SJCRH30 (cell line): ENCODE measurements at regions not wholly inside any gene's neighbourhood (a gene's known extent, or its start where the extent isn't known, plus 50 kb on each side); places are given as distances from the start of the nearest gene placed in this dataset.

Experiments used
- DNase-seq, 2 experiments: peaks; one replicate each; pipeline ENCODE4 v3.0.0-alpha.2; 2015 to 2020
- H3K27ac ChIP-seq: fragments of 250-450 bp; sonication (Bioruptor Pico); 2 replicates; pipeline ENCODE4 v1.5.1; 2020; ENCODE audit warnings: mild to moderate bottlenecking, moderate library complexity
- H3K27me3 ChIP-seq: fragments of 250-450 bp; sonication (Bioruptor Pico); 2 replicates; pipeline ENCODE4 v1.5.1; 2020; ENCODE audit warnings: mild to moderate bottlenecking, moderate library complexity
- H3K36me3 ChIP-seq: fragments of 250-450 bp; sonication (Bioruptor Pico); 2 replicates; pipeline ENCODE4 v1.5.1; 2020; ENCODE audit warnings: mild to moderate bottlenecking, moderate library complexity
- H3K4me1 ChIP-seq: fragments of 250-450 bp; sonication (Bioruptor Pico); 2 replicates; pipeline ENCODE4 v1.5.1; 2020; ENCODE audit warnings: mild to moderate bottlenecking, moderate library complexity
- H3K4me3 ChIP-seq: fragments of 250-450 bp; sonication (Bioruptor Pico); 2 replicates; pipeline ENCODE4 v1.5.1; 2020; ENCODE audit warnings: mild to moderate bottlenecking, moderate library complexity
- H3K9me3 ChIP-seq: fragments of 250-450 bp; sonication (Bioruptor Pico); replicated peaks from 2 replicates; pipeline ENCODE4 v1.5.1; 2020; ENCODE audit warnings: mild to moderate bottlenecking, moderate library complexity

DNA sequence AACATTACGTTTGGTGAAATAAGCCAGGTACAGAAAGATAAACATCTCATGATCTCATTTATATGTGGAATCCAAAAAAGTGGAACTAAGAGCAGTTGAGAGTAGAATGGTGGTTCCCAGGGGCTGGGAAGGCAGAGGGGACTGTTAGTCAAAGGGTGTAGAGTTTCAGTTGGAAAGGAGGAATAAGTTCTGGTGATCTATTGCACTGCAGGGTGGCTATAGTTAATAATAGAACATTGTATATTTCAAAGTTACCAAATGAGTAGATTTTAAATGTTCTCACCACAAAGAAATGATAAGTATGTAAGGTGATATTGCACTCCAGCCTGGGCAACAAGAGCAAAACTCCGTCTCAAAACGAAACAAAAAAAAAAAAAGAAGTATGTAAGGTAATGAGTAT is 260.1 kb upstream of the RAB6C start:
- no peak overlapping the region for H3K4me3 ChIP-seq
- no peaks in the 10 kb centered on the region for H3K36me3 ChIP-seq
- H3K27me3 ChIP-seq: peaks cover 6% of the 10 kb centered on the region; the same call in 1 of the 2 replicates
- no peak for DNase-seq
- no peak overlapping the region for H3K27ac ChIP-seq
- no peaks in the 10 kb centered on the region for H3K4me1 ChIP-seq
- no peaks in the 10 kb centered on the region for H3K9me3 ChIP-seq

DNA sequence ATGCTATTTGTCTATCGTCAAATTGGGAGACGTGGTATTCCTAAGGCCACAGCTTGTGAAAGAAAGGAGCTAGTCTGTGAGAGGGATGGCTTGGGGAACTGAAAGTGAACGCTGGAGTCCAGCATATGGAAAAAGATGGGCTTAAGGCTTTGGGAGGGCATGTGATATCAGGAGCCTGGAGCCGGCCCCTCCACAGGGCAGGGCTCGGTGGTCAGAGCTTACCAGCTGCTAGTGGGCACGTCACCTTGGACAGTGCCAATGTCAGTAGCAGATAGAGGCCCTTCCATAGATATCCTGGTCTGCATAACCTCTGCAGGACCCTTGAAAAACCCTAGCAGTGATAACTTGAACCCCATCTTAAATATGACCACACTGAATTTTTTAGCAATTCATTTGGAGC is 259.1 kb upstream of the RAB6C start:
- H3K36me3 ChIP-seq: no peaks in the 10 kb centered on the region
- peaks cover 6% of the 10 kb centered on the region; the same call in 1 of the 2 replicates for H3K27me3 ChIP-seq
- H3K9me3 ChIP-seq: no peaks in the 10 kb centered on the region
- H3K4me1 ChIP-seq: no peaks in the 10 kb centered on the region
- H3K27ac ChIP-seq: no peak overlapping the region
- no peak for DNase-seq
- H3K4me3 ChIP-seq: no peak overlapping the region

DNA sequence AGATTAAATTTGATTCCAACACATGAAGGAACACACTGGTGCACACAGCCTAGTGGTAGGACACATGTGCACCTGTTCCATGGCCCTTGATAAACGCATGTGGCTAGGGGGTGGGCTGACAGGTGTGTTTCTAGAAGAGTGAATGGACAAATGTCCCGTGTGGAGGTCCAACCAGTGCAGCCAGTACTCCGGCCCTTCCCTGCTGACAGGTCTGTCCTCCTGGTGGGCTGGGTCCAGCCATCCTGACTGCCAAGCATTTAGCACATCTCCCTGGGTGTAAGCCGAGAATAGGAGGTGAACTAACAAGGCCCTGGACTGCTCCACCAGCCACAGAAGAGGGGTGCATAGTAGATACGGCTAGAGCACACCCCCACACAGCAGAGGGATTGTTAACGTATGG is 258.7 kb upstream of the RAB6C start:
- H3K4me1 ChIP-seq: no peaks in the 10 kb centered on the region
- no peaks in the 10 kb centered on the region for H3K9me3 ChIP-seq
- peaks cover 4% of the 10 kb centered on the region; the same call in 1 of the 2 replicates for H3K27me3 ChIP-seq
- no peak overlapping the region for H3K27ac ChIP-seq
- no peak for DNase-seq
- H3K4me3 ChIP-seq: no peak overlapping the region
- H3K36me3 ChIP-seq: no peaks in the 10 kb centered on the region

DNA sequence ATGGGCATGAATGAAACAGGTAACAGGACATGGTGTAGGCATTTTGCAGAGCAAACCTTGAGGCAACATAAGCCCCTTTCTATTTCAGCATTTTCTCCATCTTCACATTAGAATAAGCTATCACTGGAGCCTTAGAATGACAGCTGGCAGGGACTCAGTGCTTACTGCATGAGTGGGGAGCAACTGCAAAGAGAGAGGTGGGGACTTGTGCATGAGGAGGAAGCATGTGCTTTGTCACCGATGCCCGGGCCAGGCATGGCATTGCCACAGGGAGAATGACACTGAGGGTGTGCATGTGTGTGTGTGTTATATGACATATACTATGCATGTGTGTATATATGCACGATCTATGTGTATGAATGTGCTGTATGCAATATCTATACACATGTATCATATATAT is 258.2 kb upstream of the RAB6C start:
- 0 out of 2 replicates have a peak, but pooled peaks cover 3% of the 10 kb centered on the region for H3K27me3 ChIP-seq
- no peak overlapping the region for H3K4me3 ChIP-seq
- no peaks in the 10 kb centered on the region for H3K9me3 ChIP-seq
- no peaks in the 10 kb centered on the region for H3K36me3 ChIP-seq
- no peaks in the 10 kb centered on the region for H3K4me1 ChIP-seq
- DNase-seq: no peak
- H3K27ac ChIP-seq: no peak overlapping the region

DNA sequence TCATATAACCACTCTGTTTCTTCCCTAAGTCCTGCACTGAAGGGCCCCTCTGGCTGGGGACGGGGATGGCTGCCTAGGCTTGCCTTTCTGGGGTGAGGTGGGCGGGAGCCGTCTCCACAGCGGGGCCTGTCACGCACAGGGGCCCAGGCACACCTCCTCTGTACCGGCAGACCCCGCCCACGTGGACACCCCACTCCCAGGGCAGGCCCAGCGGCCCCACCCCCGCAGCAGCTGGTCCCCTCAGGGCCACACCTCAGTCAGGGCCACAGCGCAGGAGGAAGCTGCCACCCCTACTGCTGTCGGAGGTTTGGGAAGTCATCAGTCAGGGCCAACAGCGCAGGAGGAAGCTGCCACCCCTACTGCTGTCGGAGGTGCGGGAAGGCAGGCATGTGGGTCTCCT is 257.6 kb upstream of the RAB6C start:
- Histone ChIP-seq H3K9me3 (no peaks in the 10 kb centered on the region), H3K36me3 (no peaks in the 10 kb centered on the region), H3K4me1 (no peaks in the 10 kb centered on the region), H3K4me3 (no peak overlapping the region), H3K27ac (no peak overlapping the region), H3K27me3 (0 out of 2 replicates have a peak, but pooled peaks cover 3% of the 10 kb centered on the region)
- no peak for DNase-seq

DNA sequence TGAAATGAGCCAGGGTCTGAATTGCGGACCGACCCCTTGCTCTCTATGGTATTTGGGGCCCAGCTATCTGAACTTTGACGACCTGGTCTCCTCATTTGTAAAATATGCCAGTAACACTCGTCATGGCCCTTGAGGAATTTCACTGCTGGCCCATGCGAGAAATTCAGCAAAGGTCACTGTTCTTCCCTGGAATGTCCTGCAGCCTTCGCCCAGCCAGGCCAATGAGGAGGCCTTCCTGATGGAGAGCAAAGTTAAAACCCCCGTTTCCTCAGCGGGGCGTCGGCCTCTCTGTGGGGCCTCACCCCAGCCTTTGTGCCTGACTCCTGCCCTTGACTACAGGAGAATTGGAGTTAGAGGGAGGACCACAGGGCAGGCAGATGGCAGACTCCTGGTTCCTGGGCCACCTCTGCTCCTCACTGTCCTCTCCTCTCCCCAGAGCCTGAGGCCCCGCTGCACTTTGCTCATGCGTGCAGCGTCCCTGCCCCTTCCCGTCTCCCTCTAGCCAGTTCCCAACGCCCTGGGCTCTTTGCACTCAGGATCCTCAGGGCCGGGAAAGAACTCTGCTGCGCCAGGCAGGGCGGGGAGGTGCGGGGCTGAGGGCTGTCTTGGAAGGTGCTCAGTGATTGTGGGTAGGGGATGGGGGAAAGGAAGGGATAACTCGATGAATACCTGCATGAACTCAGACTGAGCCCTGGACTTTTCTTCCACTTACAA is 257.0 kb upstream of the RAB6C start:
- no peak for DNase-seq

DNA sequence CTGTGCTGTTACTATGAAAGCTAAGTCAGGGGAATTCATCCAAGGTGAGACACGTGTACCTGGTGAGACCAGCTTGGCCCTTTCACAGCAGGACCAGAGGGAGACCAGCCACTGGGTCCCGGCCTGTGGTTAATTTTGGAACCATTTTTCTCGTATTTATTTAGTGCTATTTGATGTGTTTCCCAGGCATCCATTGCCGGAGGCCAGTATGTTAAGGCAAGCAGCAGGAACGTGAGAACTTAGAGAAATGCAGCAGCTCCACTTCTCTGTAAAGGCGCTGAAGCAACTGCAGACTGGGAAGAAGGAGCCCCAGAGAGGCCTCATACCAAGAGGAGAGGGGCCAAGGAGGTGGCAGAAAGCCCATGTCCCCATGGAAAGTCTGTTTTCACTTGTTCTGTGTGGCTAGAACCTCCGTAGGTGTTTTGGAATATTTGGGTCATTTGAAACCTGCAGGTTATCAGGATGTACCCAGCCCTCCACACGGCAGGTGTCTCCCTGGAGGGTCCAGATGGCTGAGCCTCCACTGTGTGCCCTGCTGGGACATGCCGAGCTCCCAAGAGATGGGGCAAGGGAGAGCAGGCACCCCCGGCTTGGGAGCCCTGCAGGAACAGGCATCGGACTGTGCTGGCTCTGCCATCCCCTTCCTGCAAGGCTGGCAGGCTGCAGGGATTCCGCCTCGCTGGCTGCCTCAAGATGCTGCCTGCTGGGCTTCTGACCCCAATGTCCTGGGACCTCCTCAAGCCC is 256.0 kb upstream of the RAB6C start:
- Histone ChIP-seq H3K36me3 (no peaks in the 10 kb centered on the region), H3K27ac (no peak overlapping the region)
- no peak for DNase-seq

More for the DNA sequence above, 257.0 kb upstream of the RAB6C start:
- Histone ChIP-seq H3K4me3 (no peak overlapping the region), H3K27me3 (0 out of 2 replicates have a peak, but pooled peaks cover 3% of the 10 kb centered on the region), H3K9me3 (no peaks in the 10 kb centered on the region), H3K36me3 (no peaks in the 10 kb centered on the region), H3K4me1 (no peaks in the 10 kb centered on the region), H3K27ac (no peak overlapping the region)

DNA sequence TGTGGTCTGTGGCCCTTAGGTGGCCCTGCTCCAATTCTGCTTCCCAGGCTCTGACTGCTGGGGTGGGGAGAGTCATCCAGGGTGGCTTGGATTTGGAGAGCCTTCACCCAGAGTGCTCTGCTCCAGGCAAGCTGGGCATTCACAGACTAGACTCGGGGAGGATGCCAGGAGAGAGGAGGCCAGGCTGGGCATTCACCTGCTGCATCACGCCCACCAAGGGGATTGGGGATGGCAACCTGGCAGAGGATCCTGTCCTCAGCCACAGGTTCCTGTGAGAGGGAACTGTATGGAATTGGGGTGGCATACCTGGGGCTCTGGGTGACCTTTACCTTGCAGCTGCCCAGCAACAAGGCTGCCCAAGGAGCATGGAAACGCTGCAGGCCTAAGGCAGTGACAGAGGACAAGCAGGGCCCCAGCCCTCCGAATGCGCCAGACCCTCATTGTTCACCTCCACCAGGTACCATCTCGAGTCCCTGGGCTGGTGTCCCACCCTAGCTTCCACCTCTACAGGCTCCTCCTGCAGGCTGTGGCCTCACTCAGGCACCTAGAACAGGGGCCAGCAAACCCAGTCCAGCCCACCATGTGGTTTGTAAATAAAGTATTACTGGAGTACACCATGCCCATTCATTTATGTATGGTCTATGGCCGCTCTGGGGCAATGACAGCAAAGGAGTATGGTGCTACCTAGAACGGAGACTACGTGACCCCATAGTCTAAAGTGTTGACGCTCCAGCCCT is 255.3 kb upstream of the RAB6C start:
- no peak overlapping the region for H3K4me3 ChIP-seq
- H3K27ac ChIP-seq: no peak overlapping the region
- DNase-seq: no peak
- H3K27me3 ChIP-seq: 0 out of 2 replicates have a peak, but pooled peaks cover 3% of the 10 kb centered on the region
- no peaks in the 10 kb centered on the region for H3K9me3 ChIP-seq
- H3K36me3 ChIP-seq: no peaks in the 10 kb centered on the region
- no peaks in the 10 kb centered on the region for H3K4me1 ChIP-seq

More for the DNA sequence above, 256.0 kb upstream of the RAB6C start:
- Histone ChIP-seq H3K4me3 (no peak overlapping the region), H3K27me3 (0 out of 2 replicates have a peak, but pooled peaks cover 3% of the 10 kb centered on the region), H3K9me3 (no peaks in the 10 kb centered on the region), H3K4me1 (no peaks in the 10 kb centered on the region)

DNA sequence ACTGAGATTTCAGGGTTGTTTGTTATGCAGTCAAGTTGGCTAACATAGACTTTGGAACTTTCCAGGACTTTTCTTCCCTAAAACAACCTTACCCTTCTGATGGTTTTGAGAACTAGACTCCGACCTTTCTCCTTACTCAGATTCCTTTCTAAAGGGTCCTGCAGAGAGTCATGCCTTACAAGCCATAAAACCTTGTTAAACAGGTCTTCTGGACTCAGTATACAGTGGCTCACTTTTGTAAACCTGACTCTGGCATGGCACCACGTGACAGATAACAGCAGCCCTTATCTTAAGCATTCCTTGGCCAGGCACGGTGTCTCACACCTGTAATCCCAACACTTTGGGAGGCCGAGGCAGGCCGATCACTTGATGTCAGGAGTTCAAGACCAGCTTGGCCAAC is 253.2 kb upstream of the RAB6C start:
- H3K36me3 ChIP-seq: no peaks in the 10 kb centered on the region

DNA sequence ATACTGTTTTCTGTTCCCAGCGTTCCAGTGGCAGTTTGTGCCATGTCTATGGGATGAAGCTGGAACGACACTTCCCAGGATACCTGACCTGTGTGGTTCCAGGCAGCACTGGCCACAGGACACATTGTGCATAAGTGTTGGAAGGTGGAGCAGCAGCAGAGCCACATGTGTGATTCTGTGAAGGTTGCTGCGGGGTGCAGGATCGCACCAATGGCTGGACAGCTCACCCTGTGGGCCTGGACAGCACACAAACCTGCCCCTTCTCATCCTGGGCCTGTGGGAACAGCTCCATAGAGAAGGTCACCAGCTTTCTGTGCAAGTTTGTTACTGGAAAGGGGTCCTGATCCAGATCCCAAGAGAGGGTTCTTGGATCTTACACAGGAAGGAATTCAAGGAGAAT is 252.2 kb upstream of the RAB6C start:
- H3K27me3 ChIP-seq: 0 out of 2 replicates have a peak, but pooled peaks cover 3% of the 10 kb centered on the region
- H3K4me1 ChIP-seq: no peaks in the 10 kb centered on the region
- H3K9me3 ChIP-seq: no peaks in the 10 kb centered on the region
- H3K36me3 ChIP-seq: no peaks in the 10 kb centered on the region
- no peak overlapping the region for H3K27ac ChIP-seq
- no peak overlapping the region for H3K4me3 ChIP-seq
- DNase-seq: no peak

More for the DNA sequence above, 253.2 kb upstream of the RAB6C start:
- 0 out of 2 replicates have a peak, but pooled peaks cover 3% of the 10 kb centered on the region for H3K27me3 ChIP-seq
- no peak overlapping the region for H3K27ac ChIP-seq
- no peaks in the 10 kb centered on the region for H3K4me1 ChIP-seq
- no peaks in the 10 kb centered on the region for H3K9me3 ChIP-seq
- no peak for DNase-seq
- no peak overlapping the region for H3K4me3 ChIP-seq

DNA sequence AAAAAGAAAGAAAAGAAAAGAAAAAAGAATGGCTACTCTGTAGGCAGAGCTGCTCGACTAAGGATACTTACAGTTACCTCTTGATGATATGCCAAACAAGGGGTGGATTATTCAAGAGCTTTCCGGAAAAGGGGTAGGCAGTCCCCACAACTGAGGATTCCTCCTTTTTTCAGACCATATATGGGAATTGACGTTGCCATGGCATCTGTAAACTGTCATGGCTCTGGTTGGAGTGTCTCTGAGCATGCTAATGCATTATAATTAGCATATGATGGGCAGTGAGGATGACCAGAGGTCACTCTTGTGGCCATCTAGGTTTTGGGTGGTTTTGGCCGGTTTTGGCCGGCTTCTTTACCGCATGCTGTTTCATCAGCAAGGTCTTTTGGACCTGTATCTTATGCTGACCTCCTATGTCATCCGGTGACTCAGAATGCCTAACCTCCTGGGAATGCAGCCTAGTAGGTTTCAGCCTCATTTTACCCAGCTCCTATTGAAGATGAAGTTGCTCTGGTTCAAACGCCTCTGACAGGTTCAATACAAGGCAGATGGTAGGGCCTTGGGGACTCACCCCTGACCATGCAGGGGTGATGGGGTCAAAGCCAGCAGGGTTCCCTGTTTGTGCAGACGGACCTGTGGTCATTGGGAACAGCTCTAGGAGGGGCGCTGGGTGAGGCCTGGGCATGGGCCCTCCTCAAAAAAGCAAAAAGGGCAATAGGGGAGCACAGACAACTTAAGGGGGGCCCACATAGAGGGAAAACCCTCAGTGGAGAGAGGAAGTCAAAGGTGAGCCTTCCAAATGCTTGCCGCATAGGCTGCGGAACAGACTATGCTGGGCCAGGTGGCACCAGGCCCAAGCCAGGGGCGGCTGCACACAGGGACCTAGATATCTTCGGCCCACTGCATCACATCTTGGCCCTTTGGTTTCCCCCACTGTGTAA is 251.2 kb upstream of the RAB6C start:
- no peak for DNase-seq
- Histone ChIP-seq H3K27me3 (0 out of 2 replicates have a peak, but pooled peaks cover 2% of the 10 kb centered on the region), H3K9me3 (no peaks in the 10 kb centered on the region), H3K4me1 (no peaks in the 10 kb centered on the region), H3K27ac (no peak overlapping the region), H3K4me3 (no peak overlapping the region), H3K36me3 (no peaks in the 10 kb centered on the region)

DNA sequence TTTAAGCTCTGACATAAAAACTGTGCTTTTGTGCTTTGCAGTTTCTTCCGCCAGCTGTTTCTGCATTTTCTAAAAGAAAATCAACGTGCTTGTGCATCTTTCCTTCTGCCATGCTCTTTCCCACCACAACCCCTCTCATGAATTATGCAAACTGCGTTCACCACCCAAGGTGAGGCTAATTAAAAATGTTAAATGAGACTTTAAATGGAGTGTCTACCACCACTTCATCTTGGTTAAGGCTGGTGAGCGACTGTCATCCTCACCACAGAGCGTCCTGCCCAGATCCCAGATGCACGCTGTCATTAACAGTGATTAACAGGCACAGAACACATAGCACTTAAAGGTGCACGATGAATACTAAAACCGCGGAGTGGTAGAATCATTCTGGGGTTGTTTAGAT is 250.5 kb upstream of the RAB6C start:
- Histone ChIP-seq H3K4me3 (no peak overlapping the region), H3K36me3 (no peaks in the 10 kb centered on the region), H3K4me1 (no peaks in the 10 kb centered on the region), H3K27ac (no peak overlapping the region), H3K27me3 (no peaks in the 10 kb centered on the region), H3K9me3 (no peaks in the 10 kb centered on the region)
- DNase-seq: no peak

DNA sequence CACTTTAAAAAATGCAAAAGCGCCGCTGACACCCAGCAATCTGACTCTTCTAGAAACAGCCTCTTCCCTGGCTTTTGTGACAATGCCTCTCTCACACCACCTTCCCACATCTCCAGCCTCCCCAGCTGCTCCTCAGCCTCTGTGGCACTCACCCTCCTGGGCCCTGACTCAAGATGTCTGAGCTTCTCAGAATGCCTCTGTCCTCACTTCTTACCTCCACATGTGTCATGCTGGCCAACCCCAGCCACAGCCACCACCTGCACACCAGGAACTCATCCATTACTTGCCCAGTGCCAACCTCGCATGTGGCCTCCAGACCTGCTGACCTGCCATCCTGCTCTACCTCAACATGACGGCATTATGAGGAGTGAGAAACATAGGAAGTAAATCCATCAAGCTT is 249.8 kb upstream of the RAB6C start:
- no peaks in the 10 kb centered on the region for H3K36me3 ChIP-seq
- H3K27me3 ChIP-seq: no peaks in the 10 kb centered on the region
- no peaks in the 10 kb centered on the region for H3K4me1 ChIP-seq
- H3K27ac ChIP-seq: no peak overlapping the region
- H3K4me3 ChIP-seq: no peak overlapping the region
- DNase-seq: no peak
- H3K9me3 ChIP-seq: no peaks in the 10 kb centered on the region

DNA sequence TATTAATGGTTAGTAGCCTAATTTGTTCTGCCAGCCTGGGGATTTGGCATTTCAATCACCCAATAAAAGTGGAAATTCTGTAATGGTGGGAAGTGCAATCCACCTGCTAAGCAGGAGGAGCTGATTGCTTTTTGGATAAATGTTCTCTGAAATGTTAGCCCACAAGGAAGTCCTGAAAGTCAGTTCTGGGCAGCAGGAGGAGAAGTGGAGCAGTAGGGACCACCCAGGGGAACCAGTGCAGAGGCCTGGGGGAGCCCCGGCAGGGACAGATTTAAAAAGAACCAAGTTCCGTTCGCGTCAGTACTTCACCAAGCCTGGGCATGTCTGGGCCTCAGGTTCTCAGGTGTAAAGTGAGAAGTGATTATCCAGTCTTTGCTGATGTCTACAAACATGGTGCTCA is 248.5 kb upstream of the RAB6C start:
- H3K4me1 ChIP-seq: no peaks in the 10 kb centered on the region
- no peak overlapping the region for H3K4me3 ChIP-seq
- no peaks in the 10 kb centered on the region for H3K27me3 ChIP-seq
- H3K9me3 ChIP-seq: no peaks in the 10 kb centered on the region
- no peak for DNase-seq
- no peak overlapping the region for H3K27ac ChIP-seq
- no peaks in the 10 kb centered on the region for H3K36me3 ChIP-seq
